Inflammatory macrophage treated with lipopolysaccharide for 1 hour (primary cell): ENCODE measurements at regions not wholly inside any gene's neighbourhood (a gene's known extent, or its start where the extent isn't known, plus 50 kb on each side); places are given as distances from the start of the nearest gene placed in this dataset.

Experiments
- DNase-seq, 2 donors: peaks; one replicate each; pipeline ENCODE4 v3.0.0-alpha.2; 2020 to 2022

DNA sequence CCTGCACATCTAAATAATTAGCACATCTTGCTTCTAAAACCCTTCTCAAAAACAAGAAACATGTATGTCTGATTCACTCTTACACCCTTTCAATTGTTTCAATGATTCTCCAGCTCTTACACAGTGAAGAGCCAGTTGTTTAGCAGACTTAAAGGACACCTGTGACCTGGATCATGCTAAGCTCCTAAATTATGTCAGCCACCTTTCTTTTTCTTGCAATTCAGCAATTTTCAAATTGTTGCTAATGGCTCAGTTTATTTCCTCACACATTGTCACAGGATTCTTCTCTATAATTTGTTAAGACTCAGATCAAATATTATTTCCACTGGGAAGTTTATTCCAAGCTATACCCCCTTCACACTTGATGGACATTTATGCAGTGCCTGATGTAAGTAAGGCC lies 413.2 kb downstream of the PLA2G4A start:
- DNase-seq, result no peak

DNA sequence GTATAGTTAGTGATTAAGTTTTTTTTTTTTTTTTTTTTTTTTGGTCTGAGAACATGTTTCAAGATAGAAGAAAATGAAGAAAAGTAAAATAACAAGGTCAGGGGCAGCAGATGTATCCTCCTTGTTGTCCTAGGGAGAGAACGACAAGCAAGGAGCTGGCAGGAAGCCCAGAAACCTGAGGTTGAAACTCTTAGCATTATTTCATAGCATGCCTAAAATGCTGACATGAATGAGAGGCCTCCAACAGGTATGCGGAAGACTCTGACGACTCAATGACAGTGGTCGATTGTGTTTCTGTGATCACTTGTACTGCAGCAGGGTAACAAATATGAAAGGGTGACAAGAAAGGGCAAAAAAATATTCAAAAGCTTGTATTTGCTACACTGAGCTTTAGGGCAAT lies 415.9 kb downstream of the PLA2G4A start:
- no peak for DNase-seq

DNA sequence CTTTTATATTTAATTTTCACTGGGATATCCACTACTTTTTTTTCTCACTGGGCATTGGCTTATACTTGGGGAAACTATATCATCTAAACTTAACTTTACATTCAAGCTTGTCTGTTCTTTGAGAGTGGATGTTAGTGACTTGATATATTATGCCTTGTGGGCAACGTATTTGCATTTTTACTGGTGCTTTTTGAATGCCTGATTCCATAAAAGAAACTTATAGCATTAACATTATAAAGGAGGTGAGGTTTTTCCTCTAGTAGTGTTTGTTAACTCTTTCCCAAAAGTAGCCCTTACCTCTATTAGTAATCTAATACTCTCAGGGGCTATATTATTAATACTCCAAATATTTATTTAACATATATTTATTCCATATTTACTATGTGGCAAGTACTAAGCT lies 416.5 kb downstream of the PLA2G4A start:
- no peak for DNase-seq

DNA sequence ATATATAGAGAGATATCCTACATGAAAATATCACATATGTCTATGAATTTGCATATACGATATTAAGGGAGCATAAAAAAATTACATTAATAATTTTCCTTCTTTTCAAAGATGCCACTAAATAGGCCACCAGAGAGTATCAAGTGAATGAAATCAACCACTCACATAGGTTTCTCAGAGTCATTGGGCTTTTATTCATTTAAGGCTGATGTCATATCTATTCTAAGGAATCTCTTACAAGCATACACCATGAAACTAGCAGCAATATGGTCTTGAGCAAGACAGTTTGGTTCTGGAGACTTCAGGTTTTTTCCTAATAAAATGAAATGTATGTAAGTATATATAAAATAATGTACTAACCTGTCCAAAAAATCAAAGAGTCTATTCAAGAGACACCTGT lies 420.4 kb downstream of the PLA2G4A start:
- DNase-seq, result no peak

DNA sequence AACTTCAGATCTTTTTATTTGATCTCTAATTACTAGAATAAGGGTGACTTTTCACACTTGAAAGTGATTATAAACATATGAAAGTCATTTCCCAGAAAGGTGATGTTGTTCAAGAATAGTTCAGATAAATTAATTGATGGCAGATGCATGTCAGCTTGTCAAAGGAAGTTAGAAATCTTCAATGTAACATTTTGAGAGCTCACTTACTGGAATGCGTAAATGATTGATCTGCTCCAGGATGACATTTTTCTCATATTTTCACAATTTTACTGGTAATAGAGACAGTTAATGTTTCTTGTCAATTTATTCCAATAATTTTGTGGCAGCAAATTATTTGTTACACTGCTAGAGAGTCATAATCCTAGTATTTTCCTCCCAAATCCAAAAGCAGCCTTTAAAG lies 424.2 kb downstream of the PLA2G4A start:
- DNase-seq, result no peak

GRCh38 chr1:187257476-187257875 lies 428.7 kb downstream of the PLA2G4A start:
- DNase-seq, result no peak

GRCh38 chr1:187261637-187262036 lies 432.9 kb downstream of the PLA2G4A start:
- no peak for DNase-seq

DNA sequence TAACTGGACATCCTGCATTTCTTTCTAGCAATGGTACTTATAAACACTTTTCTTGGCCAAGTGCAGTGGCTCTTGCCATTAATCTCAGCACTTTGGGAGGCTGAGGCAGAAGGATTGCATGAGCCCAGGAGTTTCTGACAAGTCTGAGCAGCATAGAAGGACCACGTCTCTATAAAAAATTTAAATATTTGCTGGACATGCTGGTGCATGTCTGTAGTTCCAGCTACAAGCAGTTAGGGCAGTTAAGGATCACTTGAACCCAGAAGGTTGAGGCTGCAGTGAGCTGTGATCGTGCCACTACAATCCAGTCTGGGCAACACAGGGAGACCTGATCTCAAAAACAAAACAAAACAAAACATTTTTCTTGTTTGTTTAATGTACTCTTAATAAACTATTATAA lies 434.0 kb downstream of the PLA2G4A start:
- no peak for DNase-seq

DNA sequence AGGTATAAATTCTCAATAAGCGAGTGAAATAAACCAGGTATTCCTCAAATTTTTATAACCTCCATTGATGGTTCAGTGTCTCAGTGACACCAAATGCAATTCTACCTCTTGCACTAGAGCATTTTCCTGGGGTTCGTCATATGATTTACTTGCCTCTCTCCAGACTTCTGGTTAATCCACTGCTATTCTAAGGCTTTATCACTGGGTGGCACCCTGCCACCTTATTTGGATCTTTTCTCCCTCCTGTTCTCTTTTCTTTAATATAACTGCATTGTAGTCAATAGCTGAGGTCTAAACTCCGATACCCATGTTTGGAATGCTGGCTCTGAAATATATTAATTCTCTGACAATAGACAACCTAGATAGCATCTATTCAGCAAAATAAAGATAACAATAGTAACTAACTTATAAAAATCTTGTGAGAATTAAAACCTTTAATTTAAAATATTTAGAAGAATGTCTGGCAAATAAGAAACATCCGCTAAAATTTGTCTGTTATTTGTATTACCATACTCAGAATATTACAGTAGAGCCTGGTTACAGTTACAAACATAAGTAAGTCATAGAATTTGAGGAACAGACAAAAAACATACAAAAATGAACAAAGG lies 436.4 kb downstream of the PLA2G4A start:
- no peak for DNase-seq

GRCh38 chr1:187266051-187266450 lies 437.3 kb downstream of the PLA2G4A start:
- no peak for DNase-seq

GRCh38 chr1:187267827-187268226 lies 439.1 kb downstream of the PLA2G4A start:
- DNase-seq, result no peak

- DNase-seq, result no peak
These were observed 441.5 kb downstream of the PLA2G4A start for GRCh38 chr1:187270256-187270655.

GRCh38 chr1:187275346-187275745 lies 446.6 kb downstream of the PLA2G4A start:
- DNase-seq, result no peak

DNA sequence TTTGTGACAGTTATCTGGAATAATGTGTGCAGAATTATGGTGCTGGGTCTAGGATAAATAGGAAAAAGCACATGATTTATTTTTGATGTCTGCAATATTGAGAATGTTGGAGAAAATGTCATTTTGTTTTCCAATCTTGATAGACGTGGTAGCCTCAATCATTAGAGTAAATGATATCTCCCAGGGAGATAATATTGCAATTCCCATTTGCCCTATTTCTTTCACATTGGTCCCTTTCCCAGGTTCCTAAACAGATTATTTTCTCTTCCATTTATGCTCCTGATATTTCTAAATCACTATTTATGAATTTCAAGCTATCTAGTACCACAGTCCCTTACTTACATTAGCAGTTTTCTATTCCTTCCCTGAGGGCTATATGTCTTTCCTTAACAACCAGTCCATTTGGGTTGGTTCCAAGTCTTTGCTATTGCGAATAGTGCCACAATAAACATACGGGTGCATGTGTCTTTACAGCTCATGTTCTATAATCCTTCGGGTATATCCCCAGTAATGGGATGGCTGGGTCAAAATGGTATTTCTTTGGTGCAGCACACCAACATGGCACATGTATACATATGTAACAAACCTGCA lies 447.3 kb downstream of the PLA2G4A start:
- no peak for DNase-seq

DNA sequence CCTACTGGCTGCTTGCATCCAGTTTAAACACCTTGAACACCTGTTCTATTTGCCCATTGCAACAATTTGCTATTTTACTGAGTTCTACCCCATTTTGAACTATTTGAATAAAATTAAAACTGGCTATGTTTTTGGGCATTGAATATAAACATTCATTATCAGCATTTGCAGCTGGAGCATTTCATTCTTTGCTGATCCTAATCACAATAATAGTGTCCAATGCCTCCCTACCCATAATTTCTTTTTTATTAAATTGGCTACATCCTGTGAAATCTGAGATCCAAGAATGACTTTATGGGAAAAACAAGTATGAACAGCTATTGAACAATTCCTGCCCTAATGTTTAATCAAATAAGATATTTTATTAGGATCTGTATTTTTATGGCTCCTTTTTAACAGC lies 447.9 kb downstream of the PLA2G4A start:
- no peak for DNase-seq

GRCh38 chr1:187280031-187280430 lies 451.3 kb downstream of the PLA2G4A start:
- no peak for DNase-seq

GRCh38 chr1:187281085-187281484 lies 452.3 kb downstream of the PLA2G4A start:
- DNase-seq, result no peak

GRCh38 chr1:187283984-187284383 lies 455.2 kb downstream of the PLA2G4A start:
- DNase-seq, result no peak

DNA sequence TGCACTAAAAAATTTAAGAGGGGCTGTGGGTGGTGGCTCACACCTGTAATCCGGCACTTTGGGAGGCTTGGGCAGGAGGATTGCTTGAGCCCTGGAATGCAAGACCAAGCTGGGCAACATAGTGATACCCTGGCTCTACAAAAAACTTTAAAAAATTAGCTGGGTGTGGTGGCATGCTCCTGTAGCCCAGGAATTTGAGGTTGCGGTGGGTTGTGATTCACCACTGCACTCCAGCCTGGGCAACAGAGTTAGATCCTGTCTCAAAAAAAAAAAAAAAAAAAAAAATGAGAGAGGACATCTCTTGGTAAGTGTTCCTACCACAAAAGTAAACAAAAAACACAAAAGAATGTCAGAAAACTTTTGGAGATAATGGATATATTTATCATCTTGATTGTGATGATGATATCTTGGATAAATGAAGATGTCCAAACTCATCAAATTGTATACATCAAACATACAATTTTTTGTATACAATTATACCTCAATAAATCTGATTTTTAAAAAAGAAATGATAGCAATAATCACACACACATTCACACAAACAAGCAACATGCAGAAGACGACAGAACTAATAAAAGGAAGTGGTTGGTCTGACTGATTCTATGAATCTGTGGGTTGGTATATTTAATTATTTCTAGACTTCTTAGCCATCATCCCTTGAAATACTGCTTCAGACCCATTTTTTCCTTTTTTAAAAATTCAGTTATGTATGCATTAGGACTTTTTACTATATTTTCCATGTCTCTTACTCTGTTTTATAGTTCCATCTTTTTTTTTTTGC lies 465.9 kb downstream of the PLA2G4A start:
- DNase-seq, result no peak

GRCh38 chr1:187300081-187300480 lies 471.3 kb downstream of the PLA2G4A start:
- DNase-seq, result no peak

DNA sequence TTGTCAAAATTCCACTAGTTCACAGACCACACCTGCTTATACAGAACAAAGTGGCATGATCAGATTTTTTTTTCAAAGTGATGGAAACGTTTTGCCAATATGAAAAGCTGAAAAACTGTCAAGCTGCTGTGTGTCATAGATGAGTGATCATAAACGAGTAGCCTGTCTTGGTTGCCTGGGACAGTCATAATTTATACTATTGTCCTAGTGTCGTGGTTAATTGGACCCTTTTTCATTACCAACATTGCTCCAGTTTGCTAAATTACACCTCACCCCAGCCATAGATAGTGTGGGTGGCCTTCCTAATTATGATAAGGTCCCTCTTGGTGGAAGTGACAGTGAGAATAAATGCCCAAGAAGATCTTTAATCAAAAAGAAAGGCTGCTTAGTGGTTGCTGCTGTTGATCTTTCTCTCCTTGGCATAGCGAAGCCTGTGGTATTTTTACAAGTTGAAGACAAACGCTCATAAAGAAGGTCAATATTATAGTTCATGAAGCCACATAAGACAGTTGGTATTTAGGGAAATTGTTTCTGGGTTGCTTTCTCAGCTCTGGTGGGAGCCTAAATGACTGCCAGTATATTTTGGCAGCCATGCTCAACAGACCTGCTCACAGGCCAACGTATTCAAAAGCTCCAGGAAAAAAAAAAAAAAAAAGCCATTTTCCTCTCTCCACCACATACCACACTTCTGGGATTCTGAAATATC lies 478.1 kb downstream of the PLA2G4A start:
- no peak for DNase-seq

DNA sequence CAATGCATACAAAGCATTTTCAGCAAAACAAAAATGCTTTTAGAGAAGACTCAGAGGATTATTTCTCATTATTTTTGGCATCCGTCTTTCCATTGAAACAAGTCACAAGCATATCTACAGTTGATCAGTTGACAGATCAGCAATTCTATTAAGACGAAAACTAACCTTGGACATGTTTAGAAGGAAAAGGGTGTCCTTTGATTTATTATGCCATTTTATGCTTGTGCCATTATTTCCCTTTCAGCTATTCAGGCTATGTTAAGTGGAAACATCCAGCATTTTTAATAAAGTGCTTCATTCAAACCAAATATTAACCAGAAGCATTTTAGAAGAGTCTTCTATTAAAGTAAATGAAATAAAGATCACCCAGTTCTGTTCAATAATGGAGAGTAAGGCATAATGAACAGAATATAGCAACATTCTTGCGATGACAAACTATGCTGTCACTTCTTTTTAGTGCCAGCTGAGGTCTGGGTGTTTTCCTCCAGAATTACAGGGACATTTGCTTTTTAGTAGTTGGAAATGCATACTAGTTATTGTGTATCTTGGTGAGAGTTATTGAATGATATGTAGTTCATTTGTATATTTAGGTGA lies 481.4 kb downstream of the PLA2G4A start:
- DNase-seq, result no peak

- no peak for DNase-seq
These were observed 484.4 kb downstream of the PLA2G4A start for GRCh38 chr1:187313115-187313514.
